ENCODE measurements at regions not wholly inside any gene's neighbourhood (a gene's known extent, or its start where the extent isn't known, plus 50 kb on each side); places are given as distances from the start of the nearest gene placed in this dataset.

DNA sequence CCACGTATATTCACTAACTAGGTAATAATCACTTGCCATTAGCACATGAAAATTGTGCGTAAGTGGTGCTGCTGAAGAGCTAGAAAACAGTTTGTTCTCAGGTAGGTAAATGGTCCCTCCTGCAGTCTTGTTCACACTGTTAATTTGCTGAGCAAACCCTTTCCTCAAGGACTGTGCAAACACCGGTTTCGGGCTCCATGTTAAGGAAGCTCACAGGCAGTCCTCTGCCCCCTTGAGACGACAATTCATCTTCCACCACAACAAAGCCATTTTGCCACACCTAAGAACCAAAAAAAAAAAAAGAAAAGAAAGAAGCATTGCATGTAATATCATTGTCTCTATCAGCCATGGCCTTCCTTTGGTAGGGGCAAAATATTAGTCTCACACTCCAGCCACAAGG is 193.9 kb downstream of the BCL11A start:
- TF ChIP-seq POLR2A (IDR thresholded peaks at IDR 0.05): no peak
- TF ChIP-seq, protein P1, sequence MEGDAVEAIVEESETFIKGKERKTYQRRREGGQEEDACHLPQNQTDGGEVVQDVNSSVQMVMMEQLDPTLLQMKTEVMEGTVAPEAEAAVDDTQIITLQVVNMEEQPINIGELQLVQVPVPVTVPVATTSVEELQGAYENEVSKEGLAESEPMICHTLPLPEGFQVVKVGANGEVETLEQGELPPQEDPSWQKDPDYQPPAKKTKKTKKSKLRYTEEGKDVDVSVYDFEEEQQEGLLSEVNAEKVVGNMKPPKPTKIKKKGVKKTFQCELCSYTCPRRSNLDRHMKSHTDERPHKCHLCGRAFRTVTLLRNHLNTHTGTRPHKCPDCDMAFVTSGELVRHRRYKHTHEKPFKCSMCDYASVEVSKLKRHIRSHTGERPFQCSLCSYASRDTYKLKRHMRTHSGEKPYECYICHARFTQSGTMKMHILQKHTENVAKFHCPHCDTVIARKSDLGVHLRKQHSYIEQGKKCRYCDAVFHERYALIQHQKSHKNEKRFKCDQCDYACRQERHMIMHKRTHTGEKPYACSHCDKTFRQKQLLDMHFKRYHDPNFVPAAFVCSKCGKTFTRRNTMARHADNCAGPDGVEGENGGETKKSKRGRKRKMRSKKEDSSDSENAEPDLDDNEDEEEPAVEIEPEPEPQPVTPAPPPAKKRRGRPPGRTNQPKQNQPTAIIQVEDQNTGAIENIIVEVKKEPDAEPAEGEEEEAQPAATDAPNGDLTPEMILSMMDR (IDR thresholded peaks at IDR 0.05): no peak
